ENCODE measurements at regions not wholly inside any gene's neighbourhood (a gene's known extent, or its start where the extent isn't known, plus 50 kb on each side); places are given as distances from the start of the nearest gene placed in this dataset.

DNA sequence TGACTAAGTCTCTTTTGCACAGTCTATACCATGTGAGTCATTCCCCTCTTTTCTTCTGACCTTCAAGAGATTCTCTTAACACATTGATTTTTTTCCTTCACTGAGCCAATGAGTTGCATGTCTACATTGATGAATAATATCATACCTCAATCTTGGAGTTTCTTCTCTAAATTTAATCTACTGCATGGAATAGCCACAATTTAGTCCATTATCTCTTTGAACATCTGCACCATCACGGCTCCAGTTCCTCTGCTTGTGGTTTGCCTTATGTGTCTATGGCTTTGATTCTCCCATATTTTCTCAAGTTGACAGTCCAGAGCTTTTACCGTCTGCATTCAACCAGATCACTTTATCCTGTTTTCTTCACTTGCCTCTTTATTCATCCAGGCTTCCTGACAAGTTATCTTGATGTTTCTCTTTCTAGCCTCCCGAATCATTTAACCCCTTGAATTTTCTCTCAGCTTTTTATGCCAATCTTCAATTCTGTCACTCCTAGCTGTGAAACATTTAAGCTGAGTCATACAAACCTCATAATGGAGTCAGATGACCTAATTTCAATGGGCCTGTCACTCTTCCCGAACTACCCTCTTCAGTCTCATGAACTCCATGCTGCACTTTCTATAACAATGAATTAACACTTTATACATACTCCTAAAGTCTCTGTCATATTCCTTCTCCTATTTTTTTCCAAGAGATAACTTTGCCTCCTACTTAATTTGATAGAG, 222.3 kb downstream of the CPE start:
- H3K56ac ChIP-seq (ENCODE audit: insufficient read length, low read depth, low read length) = no peak overlapping the region
- no peak overlapping the region for H4K91ac ChIP-seq (ENCODE audit: insufficient read length, low read depth, low read length)
- H2BK12ac ChIP-seq (ENCODE audit: insufficient read length, low read depth, low read length) = no peak overlapping the region
- H3K79me2 ChIP-seq (ENCODE audit: insufficient read depth, low read length) = no peaks in the 10 kb centered on the region
- no peaks in the 10 kb centered on the region for H4K20me1 ChIP-seq (ENCODE audit: control insufficient read depth, insufficient read depth, insufficient read length)
- no peak overlapping the region for H2BK15ac ChIP-seq (ENCODE audit: low read depth, low read length)
- Mint-ChIP-seq H3K4me1 (no peaks in the 10 kb centered on the region), H3K27me3 (ENCODE audit: low read depth) (no peaks in the 10 kb centered on the region), H3K36me3 (ENCODE audit: insufficient read depth in 1 of 3, low read depth in 3 of 3) (no peaks in the 10 kb centered on the region), H3K27ac (no peak overlapping the region), H3K4me3 (no peak overlapping the region), H3K9me3 (no peaks in the 10 kb centered on the region)
- no peak overlapping the region for H3K4me2 ChIP-seq (ENCODE audit: insufficient read depth, insufficient read length, low read length)
- no peaks in the 10 kb centered on the region for H3K79me1 ChIP-seq (ENCODE audit: insufficient read depth, low read depth, low read length, poor library complexity, severe bottlenecking)
- H2BK20ac ChIP-seq (ENCODE audit: low read depth, low read length, poor library complexity, severe bottlenecking) = no peak overlapping the region
- no peak overlapping the region for H3K4ac ChIP-seq (ENCODE audit: low read depth, low read length)
- no peaks in the 10 kb centered on the region for H3K9me3 ChIP-seq (ENCODE audit: control insufficient read depth, low read depth, low read length)
- no peak overlapping the region for H2AK5ac ChIP-seq (ENCODE audit: insufficient read length, low read length)
- no peak overlapping the region for H4K5ac ChIP-seq (ENCODE audit: insufficient read length, low read depth, low read length)
- no peaks in the 10 kb centered on the region for H3K4me1 ChIP-seq (ENCODE audit: insufficient read depth, low read length)
- no peak overlapping the region for H3K18ac ChIP-seq (ENCODE audit: insufficient read length, low read depth, low read length)
- no peak overlapping the region for H3T11ph ChIP-seq (ENCODE audit: low read length)
- H3K9ac ChIP-seq (ENCODE audit: extremely low read depth, insufficient read length, low read length) = no peak overlapping the region
- H3K27me3 ChIP-seq (ENCODE audit: insufficient read depth, low read length) = no peaks in the 10 kb centered on the region; the same call in 1 of the 2 replicates
- no peaks in the 10 kb centered on the region for H3K23me2 ChIP-seq (ENCODE audit: insufficient read length, low read depth, low read length, poor library complexity, severe bottlenecking)
- WGBS (ENCODE audit: extremely low coverage, insufficient read length, low lambda C conversion rate) = no CpG with 5 or more reads among the region's 4 CpGs
- H2BK5ac ChIP-seq (ENCODE audit: insufficient read length, low read length) = no peak overlapping the region
- DNase-seq = no peak
- no peak overlapping the region for H3K23ac ChIP-seq (ENCODE audit: insufficient read length, low read depth, low read length)
- H2AFZ ChIP-seq (ENCODE audit: low read length) = no peak overlapping the region
- no peak overlapping the region for H3K14ac ChIP-seq (ENCODE audit: insufficient read depth, low read length)
- TF ChIP-seq, protein P1, sequence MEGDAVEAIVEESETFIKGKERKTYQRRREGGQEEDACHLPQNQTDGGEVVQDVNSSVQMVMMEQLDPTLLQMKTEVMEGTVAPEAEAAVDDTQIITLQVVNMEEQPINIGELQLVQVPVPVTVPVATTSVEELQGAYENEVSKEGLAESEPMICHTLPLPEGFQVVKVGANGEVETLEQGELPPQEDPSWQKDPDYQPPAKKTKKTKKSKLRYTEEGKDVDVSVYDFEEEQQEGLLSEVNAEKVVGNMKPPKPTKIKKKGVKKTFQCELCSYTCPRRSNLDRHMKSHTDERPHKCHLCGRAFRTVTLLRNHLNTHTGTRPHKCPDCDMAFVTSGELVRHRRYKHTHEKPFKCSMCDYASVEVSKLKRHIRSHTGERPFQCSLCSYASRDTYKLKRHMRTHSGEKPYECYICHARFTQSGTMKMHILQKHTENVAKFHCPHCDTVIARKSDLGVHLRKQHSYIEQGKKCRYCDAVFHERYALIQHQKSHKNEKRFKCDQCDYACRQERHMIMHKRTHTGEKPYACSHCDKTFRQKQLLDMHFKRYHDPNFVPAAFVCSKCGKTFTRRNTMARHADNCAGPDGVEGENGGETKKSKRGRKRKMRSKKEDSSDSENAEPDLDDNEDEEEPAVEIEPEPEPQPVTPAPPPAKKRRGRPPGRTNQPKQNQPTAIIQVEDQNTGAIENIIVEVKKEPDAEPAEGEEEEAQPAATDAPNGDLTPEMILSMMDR (conservative IDR thresholded peaks at IDR 0.05) = no peak
- H3K27ac ChIP-seq (ENCODE audit: insufficient read length, low read depth, low read length) = no peak overlapping the region
- no peak overlapping the region for H2BK120ac ChIP-seq (ENCODE audit: low read depth, low read length, poor library complexity, severe bottlenecking)
- no peak overlapping the region for H4K8ac ChIP-seq (replicated peaks; ENCODE audit: insufficient read length, low read depth, low read length)

All from H9 (cell line).